HG03196 (cell line): ENCODE measurements at regions not wholly inside any gene's neighbourhood (a gene's known extent, or its start where the extent isn't known, plus 50 kb on each side); places are given as distances from the start of the nearest gene placed in this dataset.

Experiments
- ATAC-seq: cut with Tn5 transposase; IDR thresholded peaks from one replicate; pipeline ENCODE4 v1.9.1; 2021; ENCODE audit not compliant: unreplicated experiment

GRCh38 chr1:239023732-239024360 lies 362.5 kb upstream of the CHRM3 start:
- no peak for ATAC-seq

- no peak for ATAC-seq
These were observed 370.0 kb upstream of the CHRM3 start for GRCh38 chr1:239016337-239016736.

- ATAC-seq: no peak
These were observed 375.0 kb upstream of the CHRM3 start for GRCh38 chr1:239011382-239011781.

GRCh38 chr1:239008568-239008967 lies 377.8 kb upstream of the CHRM3 start:
- no peak for ATAC-seq

GRCh38 chr1:239006276-239006675 lies 380.1 kb upstream of the CHRM3 start:
- no peak for ATAC-seq

GRCh38 chr1:238999944-239000343 lies 386.4 kb upstream of the CHRM3 start:
- no peak for ATAC-seq

GRCh38 chr1:238998577-238998976 lies 387.8 kb upstream of the CHRM3 start:
- ATAC-seq: no peak

- ATAC-seq: no peak
These were observed 394.4 kb upstream of the CHRM3 start for GRCh38 chr1:238991765-238992495.

- ATAC-seq: no peak
These were observed 401.1 kb upstream of the CHRM3 start for GRCh38 chr1:238985312-238985711.

GRCh38 chr1:238982736-238983135 lies 403.6 kb upstream of the CHRM3 start:
- no peak for ATAC-seq

- ATAC-seq: no peak
These were observed 404.9 kb upstream of the CHRM3 start for GRCh38 chr1:238981317-238981933.

- no peak for ATAC-seq
These were observed 406.3 kb upstream of the CHRM3 start for GRCh38 chr1:238980053-238980452.

GRCh38 chr1:238964631-238965030 lies 421.7 kb upstream of the CHRM3 start:
- ATAC-seq: no peak

GRCh38 chr1:238962941-238963340 lies 423.4 kb upstream of the CHRM3 start:
- ATAC-seq: no peak

GRCh38 chr1:238961790-238962189 lies 424.6 kb upstream of the CHRM3 start:
- no peak for ATAC-seq

GRCh38 chr1:238960071-238960470 lies 426.3 kb upstream of the CHRM3 start:
- ATAC-seq: no peak

- no peak for ATAC-seq
These were observed 430.4 kb upstream of the CHRM3 start for GRCh38 chr1:238955934-238956333.

GRCh38 chr1:238954865-238955264 lies 431.5 kb upstream of the CHRM3 start:
- ATAC-seq: no peak

- ATAC-seq: no peak
These were observed 432.8 kb upstream of the CHRM3 start for GRCh38 chr1:238953448-238954010.

- no peak for ATAC-seq
These were observed 434.6 kb upstream of the CHRM3 start for GRCh38 chr1:238951809-238952208.

GRCh38 chr1:238950784-238951183 lies 435.6 kb upstream of the CHRM3 start:
- no peak for ATAC-seq

GRCh38 chr1:238950017-238950416 lies 436.4 kb upstream of the CHRM3 start:
- ATAC-seq: no peak
